Testis (tissue), 2 donors: ENCODE measurements at regions not wholly inside any gene's neighbourhood (a gene's known extent, or its start where the extent isn't known, plus 50 kb on each side); places are given as distances from the start of the nearest gene placed in this dataset.

Source experiments
- DNase-seq: peaks from one replicate; pipeline ENCODE4 v3.0.0-alpha.2; 2019
- H3K27ac ChIP-seq, 2 donors: fragments of 200-600 bp; sonication (generic); one replicate each; pipeline ENCODE4 v1.5.1; 2019
- H3K27me3 ChIP-seq: fragments of 200-600 bp; sonication (generic); one replicate; pipeline ENCODE4 v1.5.1; 2019
- H3K36me3 ChIP-seq: fragments of 200-600 bp; sonication (generic); one replicate; pipeline ENCODE4 v1.5.1; 2017; ENCODE audit warnings: low read depth; ENCODE audit errors: missing control alignments
- H3K4me1 ChIP-seq: fragments of 200-600 bp; sonication (generic); one replicate; pipeline ENCODE4 v1.5.1; 2019
- H3K4me3 ChIP-seq, 2 donors: fragments of 200-600 bp; sonication (generic); one replicate each; pipeline ENCODE4 v1.5.1; 2017 to 2019
- H3K9me3 ChIP-seq: fragments of 200-600 bp; sonication (generic); one replicate; pipeline ENCODE4 v1.5.1; 2017
- POLR2A ChIP-seq: fragments of 450-650 bp; IDR thresholded peaks from one replicate; pipeline ENCODE4 v1.6.1; 2017; ENCODE audit warnings: antibody characterized with exemption, mild to moderate bottlenecking, moderate library complexity
- WGBS, 2 donors: methylation state at CpG; one replicate each; pipeline ENCODE4 v1.1.5; 2018; 5-methylcytosine and 5-hydroxymethylcytosine counted together
- intact Hi-C: fragments of 100-400 bp; cut with DNase I; formaldehyde crosslinking; loops from one replicate; pipeline ENCODE4 v1.15.1; 2023; ENCODE audit warnings: low total_unique reads
- TF ChIP-seq, protein P1 (sequence below), 3 experiments: fragments of 450-650 bp in 2 of 3; fragments of 200-600 bp in 1 of 3; sonication (generic) in 1 of 3; IDR thresholded peaks; one replicate each; pipeline ENCODE4 v1.5.1; 2016 to 2019; ENCODE audit warnings: antibody characterized with exemption in 3 of 3, mild to moderate bottlenecking in 2 of 3, moderate library complexity in 1 of 3

DNA sequence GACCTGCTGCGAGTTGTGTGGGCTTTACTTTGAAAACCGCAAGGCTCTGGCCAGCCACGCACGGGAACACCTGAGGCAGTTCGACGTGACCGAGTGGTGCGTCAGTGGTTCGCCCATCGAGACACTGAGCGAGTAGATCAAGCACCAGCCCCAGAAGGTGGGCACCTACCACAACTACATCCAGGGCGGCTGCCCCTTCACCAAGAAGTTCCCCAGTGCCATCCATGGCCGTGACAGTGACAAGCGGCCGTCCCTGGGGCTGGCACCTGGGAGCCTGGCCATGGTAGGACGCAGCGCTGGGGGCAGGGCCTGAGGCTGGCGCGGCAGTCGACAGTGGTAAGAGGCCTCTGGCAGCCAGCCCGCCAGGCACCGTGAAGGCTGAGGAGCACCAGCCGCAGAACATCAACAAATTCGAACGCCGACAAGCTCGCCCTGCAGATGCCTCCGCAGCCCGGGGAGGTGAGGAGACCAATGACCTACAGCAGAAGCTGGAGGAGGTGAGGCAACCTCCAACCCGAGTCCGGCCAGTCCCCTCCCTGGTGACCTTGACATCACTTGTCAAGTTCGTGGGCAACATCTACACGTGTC lies 545.2 kb upstream of the CCDC179 start:
- Histone ChIP-seq H3K4me3 (peak overlapping the region in 1 of 2 donors; percentile 6), H3K9me3 (no peaks in the 10 kb centered on the region), H3K4me1 (no peaks in the 10 kb centered on the region), H3K27me3 (no peaks in the 10 kb centered on the region), H3K27ac (no peak overlapping the region), H3K36me3 (no peaks in the 10 kb centered on the region)
- WGBS, 2 donors = 40 to 87% methylated on average over 15 to 29 of the region's 33 CpGs
- no peak for TF ChIP-seq POLR2A
- TF ChIP-seq, protein P1, sequence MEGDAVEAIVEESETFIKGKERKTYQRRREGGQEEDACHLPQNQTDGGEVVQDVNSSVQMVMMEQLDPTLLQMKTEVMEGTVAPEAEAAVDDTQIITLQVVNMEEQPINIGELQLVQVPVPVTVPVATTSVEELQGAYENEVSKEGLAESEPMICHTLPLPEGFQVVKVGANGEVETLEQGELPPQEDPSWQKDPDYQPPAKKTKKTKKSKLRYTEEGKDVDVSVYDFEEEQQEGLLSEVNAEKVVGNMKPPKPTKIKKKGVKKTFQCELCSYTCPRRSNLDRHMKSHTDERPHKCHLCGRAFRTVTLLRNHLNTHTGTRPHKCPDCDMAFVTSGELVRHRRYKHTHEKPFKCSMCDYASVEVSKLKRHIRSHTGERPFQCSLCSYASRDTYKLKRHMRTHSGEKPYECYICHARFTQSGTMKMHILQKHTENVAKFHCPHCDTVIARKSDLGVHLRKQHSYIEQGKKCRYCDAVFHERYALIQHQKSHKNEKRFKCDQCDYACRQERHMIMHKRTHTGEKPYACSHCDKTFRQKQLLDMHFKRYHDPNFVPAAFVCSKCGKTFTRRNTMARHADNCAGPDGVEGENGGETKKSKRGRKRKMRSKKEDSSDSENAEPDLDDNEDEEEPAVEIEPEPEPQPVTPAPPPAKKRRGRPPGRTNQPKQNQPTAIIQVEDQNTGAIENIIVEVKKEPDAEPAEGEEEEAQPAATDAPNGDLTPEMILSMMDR (IDR thresholded peaks at IDR 0.05) = no peak
- peak; percentile 13 for DNase-seq
- intact Hi-C loops = no loop called here

DNA sequence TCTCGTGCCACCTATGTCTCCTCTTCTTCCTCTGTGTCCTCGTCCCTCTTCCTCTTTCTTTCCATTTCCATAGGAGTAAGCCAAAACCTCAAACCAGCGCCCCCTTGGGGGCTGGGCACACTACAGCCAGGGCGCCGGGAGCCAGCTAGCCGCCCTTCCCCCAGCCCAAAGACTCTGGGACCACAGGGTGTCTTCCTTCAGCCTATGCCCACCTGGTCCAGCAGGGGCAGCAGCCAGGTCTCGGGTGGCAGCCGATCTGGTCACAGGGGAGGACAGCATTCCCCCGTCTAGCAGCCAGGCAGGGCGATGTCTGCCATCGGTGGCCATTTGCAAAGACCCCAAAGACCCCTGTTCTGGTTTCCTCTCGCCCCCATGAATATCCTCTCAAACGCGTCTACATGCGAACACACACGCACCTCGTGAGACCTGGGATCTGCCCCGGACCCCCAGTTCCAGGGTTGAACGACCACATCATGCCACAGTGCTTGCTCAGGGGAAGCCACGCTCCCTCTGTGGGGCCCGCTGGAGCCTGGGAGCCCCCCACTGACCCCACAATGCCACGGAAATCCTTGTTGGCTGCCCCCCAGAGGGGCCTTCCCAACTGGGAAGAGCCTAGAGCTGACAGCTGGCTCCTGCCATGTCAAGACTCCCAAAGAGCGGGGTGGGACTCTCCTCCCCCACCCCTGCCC lies 546.0 kb upstream of the CCDC179 start:
- peak; percentile 14 for DNase-seq
- Histone ChIP-seq H3K27ac (no peak overlapping the region), H3K27me3 (no peaks in the 10 kb centered on the region), H3K9me3 (no peaks in the 10 kb centered on the region), H3K4me3 (peak overlapping the region in 1 of 2 donors; percentile 6), H3K36me3 (no peaks in the 10 kb centered on the region), H3K4me1 (no peaks in the 10 kb centered on the region)
- WGBS, 2 donors = 77 to 78% methylated on average over 23 of the region's 23 CpGs
- intact Hi-C loops = no loop called here
- TF ChIP-seq, protein P1 (IDR thresholded peaks at IDR 0.05) = no peak
- TF ChIP-seq POLR2A = no peak

DNA sequence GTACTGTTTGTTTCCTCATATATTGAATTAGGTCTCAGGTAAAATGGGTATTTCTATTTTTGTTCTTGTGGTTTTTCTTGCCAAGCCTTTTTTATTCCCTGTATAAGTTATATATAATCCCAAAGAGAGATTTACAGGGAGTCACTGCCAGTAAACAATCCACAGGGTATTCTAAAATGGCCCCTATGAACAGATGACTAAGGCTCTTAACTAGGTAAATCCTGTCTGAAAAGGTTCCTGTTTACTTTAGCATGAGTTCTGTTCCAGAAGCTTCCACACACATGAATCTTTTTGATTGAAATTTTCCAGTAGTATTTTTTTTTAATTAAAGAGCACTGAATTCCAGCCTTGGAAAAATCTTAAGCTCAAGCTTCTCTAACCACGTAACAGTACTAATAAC lies 552.8 kb upstream of the CCDC179 start:
- no peak for DNase-seq
- intact Hi-C loops = no loop called here
- Histone ChIP-seq H3K27ac (no peak overlapping the region), H3K9me3 (no peaks in the 10 kb centered on the region), H3K4me3 (no peak overlapping the region), H3K27me3 (no peaks in the 10 kb centered on the region), H3K36me3 (no peaks in the 10 kb centered on the region), H3K4me1 (no peaks in the 10 kb centered on the region)
- TF ChIP-seq, protein P1 (IDR thresholded peaks at IDR 0.05) = no peak
- TF ChIP-seq POLR2A = no peak
- 65 to 74% methylated on average over 1 of the region's 1 CpG for WGBS, 2 donors

DNA sequence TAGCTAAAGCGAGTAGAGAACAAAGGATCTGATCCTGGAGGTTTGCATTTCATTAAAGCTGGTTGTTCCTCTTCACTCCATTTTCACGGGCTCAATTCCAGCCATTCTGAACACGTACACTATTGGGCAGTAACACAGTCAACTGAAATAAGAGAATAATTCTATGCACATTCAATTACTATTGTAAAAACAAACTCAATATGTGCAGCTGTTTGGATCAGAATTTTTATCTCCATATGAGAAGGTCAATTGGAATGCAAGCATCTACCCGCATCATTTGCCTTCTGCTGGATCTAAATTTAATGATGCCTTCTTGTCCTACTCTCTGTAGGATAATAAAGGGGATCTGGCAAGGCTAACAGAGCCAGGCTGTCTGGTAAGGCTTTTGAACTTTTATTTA lies 562.8 kb upstream of the CCDC179 start:
- Histone ChIP-seq H3K27ac (no peak overlapping the region), H3K36me3 (no peaks in the 10 kb centered on the region), H3K27me3 (no peaks in the 10 kb centered on the region), H3K4me1 (no peaks in the 10 kb centered on the region), H3K4me3 (no peak overlapping the region), H3K9me3 (no peaks in the 10 kb centered on the region)
- intact Hi-C loops = no loop called here
- TF ChIP-seq, protein P1 (IDR thresholded peaks at IDR 0.05) = no peak
- no peak for TF ChIP-seq POLR2A
- DNase-seq = no peak
- WGBS, 2 donors = 65 to 74% methylated on average over 4 of the region's 4 CpGs

DNA sequence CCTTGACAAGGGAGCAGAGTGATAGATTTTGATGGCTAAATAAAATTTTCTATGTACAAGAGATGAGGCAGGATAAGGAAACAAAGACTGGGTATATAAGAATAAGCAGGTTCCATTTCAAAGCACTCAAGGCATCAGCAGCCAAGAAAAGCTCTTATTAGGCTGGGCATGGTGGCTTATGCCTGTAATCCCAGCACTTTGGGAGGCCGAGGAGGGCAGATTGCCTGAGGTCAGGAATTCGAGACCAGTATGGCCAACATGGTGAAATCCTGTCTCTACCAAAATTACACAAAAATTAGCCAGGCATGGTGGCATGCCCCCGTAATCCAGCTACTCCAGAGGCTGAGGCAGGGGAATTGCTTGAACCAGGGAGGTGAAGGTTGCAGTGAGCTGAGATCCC lies 563.4 kb upstream of the CCDC179 start:
- intact Hi-C loops = no loop called here
- Histone ChIP-seq H3K9me3 (no peaks in the 10 kb centered on the region), H3K27ac (no peak overlapping the region), H3K4me3 (no peak overlapping the region), H3K4me1 (no peaks in the 10 kb centered on the region), H3K36me3 (no peaks in the 10 kb centered on the region), H3K27me3 (no peaks in the 10 kb centered on the region)
- TF ChIP-seq, protein P1 (IDR thresholded peaks at IDR 0.05) = no peak
- TF ChIP-seq POLR2A = no peak
- WGBS, 2 donors = 86 to 89% methylated on average over 3 of the region's 3 CpGs
- no peak for DNase-seq
